GM21381 (cell line): ENCODE measurements at regions not wholly inside any gene's neighbourhood (a gene's known extent, or its start where the extent isn't known, plus 50 kb on each side); places are given as distances from the start of the nearest gene placed in this dataset.

Source experiments
- ATAC-seq: cut with Tn5 transposase; IDR thresholded peaks from one replicate; pipeline ENCODE4 v1.9.1; 2021; ENCODE audit warnings: mild to moderate bottlenecking, moderate library complexity; ENCODE audit not compliant: unreplicated experiment

DNA sequence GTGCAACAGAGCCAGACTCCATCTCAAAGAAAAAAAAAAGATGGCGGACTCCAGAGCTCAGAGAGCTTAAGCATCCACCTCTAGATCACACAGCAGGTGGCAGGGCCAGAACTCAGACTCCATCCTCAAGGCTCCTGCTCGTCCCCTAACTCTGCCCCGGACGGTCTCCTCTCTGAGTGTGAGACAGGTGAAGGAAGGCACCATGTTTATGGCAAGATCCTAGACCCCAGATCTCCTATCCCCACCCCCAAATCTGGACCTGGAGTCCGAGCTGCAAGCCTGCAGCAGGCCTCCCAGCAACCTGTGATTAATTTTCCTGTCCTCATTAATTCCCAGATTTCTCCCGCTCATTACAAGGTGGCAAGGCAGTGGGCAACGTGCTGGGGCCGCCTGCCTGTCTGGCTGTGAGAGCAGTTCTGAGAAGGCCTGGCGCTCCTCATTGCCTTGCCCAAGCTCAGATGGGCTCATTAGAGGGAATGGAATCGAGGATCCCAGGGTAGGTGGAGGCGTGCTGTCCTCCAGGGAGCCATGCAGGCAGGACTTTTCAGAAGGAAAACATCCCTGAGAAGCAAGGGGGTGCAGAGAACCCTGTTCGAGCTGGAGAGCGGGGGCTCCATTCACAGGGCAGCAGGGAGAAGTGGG is 296.6 kb upstream of the RTL1 start:
- no peak for ATAC-seq

DNA sequence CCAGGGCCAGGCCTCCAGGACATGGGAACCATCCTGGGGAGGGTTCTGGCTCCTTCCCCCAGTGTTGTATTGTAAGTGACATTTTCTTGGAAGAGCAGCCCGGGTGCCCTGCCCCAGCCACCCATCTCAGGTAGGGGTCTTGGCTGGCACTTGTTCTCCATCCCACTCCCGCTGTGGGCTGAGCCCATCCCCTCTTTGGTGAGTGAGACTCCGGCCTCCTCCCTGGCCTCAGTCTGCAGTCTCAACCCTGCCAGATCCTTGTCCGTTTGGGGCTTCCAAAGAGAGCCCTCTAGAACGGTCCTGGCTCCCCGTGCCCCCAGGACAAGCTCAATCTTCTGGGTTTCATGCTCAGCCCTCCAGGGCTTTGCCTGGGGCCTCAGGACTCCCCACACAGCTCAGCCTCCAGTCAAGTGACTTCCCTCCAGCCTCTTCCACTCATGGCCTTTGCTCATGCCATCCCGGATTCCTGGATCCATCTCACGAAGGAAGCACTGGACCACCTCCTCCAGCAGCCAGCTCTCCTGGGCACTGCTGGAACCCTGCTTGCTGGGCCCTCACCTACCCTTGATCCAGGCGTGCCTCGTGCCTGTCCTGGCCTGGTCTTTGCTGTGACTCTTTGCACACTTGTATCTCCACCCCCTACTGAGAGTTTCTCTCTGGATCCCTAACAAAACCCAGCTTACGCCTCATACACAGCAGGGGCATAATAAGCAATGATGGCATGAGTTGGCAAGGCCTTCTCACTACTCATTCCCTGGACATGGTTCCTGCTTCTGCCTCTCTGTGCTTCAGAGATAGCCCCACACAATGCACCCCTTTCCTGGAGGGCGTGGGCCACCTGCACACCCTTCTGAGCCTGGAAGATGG is 297.4 kb upstream of the RTL1 start:
- ATAC-seq = no peak

DNA sequence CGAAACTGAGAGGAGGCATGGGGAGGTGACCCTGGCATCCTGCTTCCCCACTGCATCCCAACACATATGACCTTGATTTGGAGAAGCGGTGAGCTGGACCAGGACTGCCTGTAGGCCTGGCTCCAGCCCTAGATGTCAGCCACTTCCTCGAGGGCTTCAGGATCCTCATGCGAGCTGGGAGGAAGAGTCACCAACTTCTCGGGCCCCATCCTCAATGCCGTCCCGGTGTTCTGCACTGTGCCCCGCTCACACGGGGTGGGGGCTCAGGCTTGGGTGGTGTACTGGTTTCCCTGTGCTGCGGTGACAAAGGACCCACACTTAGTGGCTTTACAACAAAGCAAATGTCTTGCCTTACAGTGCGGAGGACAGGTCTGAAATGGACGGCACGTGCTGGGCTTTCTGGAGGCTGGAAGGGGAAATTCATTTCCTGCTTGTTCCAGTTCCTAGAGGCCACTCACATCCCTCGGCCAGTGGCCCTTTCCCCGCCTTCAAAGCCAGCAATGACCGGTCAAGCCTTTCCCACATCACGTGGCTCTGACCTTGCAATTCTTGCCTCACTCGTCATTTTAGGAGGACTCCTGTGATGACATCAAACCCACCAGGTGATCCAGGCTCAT is 298.1 kb upstream of the RTL1 start:
- ATAC-seq = no peak

DNA sequence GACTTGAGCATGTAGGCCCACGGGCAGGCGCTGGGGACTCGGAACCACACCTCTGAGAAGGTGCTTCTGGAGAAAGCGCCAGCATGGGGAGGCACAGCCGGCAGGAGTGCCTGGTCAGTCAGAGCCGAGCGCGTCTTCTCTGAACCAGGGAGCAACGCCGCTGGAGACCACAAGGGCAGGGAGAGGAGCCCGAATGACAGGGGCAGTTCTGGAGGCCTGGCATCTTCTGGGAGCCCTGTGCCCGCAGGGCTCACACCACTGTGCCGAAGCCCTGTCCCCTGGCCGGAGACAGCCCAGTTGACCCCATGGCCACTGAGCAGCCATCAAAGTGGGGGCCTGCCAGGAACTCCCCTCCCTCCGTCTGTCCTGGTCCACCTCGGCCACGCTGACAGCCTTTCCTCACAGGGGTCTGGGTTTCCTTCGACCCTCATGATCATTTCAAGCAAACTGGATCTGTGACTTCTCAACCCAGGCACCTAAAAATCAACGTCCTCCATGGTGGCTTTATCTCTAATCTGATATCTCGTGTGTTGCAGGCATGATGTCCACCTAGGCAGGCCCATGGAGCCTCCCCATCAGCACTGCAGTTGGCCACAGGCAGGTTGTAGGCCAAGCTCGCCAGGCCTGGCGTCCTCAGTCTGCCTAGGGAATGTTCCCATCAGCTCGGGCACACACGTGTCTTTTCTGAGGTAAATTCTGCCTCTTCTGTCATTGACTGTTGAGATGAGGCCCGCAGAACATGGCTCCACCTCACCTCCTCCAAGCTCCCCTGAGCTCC is 299.3 kb upstream of the RTL1 start:
- no peak for ATAC-seq

DNA sequence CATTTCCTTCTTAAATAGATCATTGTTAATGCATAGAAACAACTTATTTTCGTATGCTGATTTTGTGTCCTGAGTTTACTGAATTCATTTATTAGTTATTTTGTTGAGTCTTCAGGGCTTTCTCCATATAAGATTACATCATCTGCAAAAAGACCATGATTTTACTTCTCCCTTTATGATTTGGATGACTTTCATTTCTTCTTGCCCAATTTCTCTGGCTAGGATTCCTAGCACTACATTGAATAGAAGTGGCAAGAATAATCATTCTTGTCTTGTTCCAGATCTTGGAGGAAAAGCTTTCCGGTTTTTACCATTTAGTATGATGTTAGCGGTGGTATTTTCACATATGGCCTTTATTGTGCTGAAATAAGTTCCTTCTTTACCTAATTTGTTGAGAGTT is 303.0 kb upstream of the RTL1 start:
- no peak for ATAC-seq

DNA sequence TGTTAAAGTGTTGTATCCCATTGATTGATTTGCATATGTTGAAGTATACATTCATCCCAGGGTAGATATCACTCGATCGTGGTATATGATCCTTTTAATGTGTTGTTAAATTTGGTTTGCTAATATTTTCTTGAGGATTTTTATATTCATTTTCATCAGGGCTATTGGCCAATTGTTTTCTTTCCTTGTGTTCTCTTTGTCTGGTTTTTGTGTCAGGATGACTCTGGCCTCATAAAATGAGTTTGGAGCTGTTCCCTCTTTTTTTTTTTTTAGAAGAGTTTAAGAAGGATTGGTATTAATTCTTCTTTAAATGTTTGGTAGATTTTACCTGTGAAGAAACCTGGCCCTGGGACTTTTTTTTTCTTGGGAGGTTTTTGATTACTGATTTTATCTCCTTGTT is 303.5 kb upstream of the RTL1 start:
- no peak for ATAC-seq

DNA sequence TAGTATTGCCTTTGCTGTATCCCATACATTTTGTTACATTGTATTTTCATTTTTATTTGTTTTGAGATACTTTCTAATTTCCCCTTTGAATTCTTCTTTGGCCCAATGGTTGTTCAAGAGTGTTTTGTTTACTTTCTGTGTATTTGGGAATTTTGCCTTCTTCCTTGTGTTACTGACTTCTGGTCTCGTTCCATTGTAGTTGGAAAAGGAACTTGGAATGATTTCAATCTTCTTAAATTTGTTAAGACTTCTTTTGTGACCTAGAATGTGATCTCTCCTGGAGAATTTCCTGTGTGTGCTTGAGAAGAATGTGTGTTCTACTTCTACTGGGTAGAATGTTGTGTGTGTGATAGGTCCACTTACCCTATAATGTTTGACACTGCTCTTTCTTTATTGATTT is 304.4 kb upstream of the RTL1 start:
- no peak for ATAC-seq

DNA sequence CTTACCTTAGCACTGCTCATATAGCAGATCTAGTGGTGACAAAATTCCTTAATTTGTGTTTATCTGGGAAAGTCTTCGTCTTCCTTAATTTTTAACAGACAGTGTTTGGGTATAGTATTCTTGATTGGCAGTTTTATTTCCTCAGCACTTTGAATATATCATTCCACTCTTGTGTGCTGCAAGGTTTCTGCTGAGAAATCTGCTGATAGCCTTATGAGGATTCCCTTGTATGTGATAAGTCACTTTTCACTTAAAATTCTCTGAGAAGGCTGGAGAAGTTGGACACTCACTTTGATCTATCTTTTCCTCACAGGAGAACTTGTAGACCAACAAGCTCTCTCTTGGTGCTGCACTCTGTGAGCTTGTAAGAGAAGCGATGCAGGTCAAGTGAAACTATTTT is 306.1 kb upstream of the RTL1 start:
- ATAC-seq = no peak

DNA sequence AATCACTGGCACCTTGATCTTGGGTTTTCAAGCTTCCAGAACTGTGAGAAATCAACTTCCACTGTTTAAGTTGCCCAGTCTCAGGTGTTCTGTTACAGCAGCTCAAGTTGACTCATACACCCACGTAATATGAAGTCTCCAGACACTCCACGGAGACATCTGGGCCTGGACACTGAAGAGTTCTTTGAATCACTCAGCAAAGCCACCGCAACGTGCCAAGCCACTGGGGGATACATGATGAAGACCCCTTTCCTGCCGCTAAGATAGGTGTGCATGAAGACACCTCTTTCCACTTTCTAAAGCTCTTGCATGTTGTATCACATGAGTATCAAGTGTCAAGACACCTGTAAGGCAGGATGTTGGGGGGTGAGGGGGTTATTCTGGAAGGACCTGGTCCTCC is 311.7 kb upstream of the RTL1 start:
- no peak for ATAC-seq

DNA sequence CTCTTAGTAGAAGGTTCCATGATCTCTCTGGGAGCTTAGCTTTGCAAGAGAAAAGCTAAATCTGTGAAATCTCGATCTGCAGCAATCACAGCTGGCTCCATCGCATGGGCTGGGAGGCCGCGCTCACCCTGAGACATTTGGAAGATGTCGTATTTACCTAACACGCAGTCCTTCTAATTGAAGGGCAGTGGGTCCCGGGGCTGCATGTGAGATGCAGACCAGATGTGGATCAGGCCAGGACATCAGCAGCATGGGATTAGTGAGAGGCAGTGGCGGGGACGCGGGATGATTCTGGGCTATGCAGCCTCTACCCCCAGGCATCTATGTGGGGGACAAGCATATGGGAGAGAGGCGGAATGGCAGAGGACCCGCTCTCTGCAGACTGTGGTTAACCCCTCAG is 312.4 kb upstream of the RTL1 start:
- ATAC-seq = no peak

DNA sequence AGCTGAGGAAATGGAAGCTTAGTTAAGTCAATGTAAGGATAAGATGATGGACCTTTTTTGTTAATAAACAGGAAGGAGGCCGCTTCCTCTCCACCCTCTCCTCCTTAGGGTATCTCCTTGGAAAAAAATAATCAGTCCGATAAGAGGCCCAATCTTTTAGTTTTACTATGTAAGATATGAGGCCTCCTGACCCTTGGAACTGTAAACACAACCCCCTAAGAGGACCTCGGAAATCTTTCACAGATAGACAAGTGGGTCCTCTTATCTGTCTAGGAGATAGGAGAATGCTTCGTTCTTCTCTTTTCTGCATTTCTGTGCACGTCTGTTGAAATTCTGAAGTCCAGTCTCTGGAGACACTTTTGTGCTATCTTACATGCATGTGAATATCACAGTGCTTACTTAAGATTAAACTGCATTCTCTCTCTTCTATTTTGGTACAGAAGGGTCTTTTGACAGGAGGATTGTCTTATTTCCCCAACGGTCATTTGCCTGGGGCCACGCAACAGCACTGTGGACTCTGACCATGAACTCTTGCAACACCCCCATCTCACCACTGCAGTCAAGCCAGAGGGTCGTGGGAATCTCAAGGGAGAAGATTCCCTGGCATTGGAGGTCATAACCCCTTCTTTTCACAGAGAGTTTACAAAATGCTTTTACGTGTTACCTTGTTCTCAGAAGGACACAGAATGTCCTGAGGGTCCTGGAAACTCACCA is 313.0 kb upstream of the RTL1 start:
- no peak for ATAC-seq

DNA sequence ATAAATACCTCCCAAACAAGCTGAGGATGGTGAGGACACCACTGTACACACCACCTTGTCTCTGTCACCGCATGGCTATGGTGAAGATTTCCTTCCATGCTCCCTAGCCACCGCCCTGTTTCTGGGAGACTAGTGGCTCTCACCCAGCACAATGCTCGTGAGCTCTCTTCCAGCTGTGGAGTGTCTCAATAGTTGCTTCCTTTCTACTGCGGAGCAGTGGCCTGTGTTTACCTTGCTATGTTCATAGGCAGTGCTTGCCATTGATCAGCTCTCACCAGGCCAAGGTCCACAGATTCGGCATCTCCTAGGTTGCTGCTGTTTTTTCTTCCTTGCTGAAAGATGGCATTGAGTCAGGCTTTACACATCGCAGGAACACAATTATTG is 313.6 kb upstream of the RTL1 start:
- no peak for ATAC-seq

DNA sequence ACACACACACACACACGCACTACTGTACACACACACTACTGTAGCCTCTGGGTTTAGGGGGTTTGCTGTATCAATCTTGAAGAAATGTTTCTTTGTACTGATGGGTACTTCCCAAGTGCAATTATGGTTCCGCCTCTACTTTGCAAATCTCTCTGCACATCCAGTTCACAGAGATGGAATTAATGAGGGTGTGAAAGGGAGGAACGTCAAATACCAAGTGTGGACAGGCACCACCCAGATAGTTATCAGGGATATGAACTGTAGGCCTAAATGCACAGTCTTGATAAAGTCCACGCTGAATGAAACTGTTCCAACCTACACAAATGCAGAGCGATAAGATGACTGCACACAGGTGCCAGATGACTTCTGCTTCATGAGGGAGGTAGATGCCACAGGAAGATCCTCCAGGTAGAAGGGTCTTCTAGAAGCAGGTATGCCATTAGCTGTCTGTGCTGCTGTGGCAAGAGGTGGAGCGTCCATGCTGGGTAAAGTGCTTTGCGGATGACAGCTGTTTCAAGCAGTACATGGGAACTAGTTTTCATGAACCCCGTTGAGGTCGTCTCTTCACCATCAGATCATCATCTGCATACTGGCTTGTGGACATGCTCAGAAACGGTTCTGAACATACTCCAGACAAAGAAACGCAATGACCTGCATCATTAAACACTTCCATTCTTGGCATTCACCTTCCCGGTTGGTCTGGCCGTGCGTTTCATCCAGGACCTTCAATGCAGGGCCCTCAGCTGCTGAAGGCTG is 314.3 kb upstream of the RTL1 start:
- ATAC-seq = no peak

DNA sequence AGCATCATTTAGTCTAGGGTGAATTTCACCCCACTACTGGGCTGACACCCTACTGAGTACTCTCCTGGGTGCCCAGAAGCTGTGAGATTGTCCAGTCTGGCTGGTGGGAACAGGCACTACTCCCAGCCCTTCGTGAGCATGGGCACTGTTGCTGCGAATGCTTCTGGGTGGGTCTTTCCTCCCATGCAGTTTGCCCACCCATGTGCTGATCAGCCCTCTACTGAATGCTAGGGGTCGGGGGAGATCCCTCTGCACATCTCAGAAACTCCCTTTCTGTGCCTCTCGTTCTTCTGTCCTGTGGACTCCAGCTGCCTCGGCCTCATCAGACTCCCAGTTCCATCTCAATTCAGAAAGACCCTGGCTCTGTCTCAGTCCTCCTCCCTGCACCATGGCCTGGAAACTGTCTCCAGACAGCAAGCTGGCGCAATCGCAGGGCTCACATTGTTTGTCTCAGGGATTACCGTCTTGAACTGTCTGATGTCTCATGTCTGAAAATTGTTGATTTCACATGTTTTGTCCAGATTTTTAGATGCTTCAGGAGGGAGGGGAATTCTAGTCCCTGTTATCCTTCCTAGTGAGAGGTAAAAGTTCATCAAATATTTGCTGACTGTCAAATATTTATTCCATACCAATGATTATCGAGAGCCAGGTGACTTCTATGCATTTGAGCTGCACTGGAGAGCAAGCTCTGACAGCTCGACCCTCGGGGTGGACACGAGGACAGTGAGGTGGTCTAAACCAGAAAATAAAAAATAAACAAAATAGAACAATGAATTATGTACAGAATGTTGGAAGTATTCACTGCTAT is 316.6 kb upstream of the RTL1 start:
- ATAC-seq = no peak

DNA sequence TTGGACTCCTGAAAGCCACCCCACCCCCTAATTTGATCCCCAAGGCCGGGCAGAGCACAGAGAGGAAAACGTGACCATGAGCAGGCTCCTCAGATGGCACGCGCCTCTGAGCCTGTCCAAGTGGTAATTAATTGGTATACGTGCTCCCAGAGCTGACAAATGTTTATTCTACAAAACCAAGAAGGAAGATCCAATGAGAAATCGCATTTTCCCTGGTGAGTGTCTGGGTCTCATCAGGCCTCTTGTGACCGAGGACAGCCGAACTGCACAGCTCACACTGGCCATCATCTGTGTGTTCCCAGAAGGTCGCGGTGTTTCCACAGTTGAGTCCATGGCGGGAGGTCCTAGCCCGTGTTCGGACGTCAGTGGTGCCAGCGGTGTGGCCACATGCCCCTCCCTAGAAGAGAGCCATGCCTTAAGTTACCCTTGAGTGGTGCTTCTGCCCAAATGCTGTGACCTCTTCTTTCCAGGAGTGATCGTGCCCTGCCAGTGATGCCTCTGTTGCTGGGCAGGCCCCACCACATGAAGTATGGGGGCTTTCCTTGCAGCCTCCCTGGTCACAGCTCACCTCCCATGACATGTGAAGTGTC is 317.5 kb upstream of the RTL1 start:
- no peak for ATAC-seq

DNA sequence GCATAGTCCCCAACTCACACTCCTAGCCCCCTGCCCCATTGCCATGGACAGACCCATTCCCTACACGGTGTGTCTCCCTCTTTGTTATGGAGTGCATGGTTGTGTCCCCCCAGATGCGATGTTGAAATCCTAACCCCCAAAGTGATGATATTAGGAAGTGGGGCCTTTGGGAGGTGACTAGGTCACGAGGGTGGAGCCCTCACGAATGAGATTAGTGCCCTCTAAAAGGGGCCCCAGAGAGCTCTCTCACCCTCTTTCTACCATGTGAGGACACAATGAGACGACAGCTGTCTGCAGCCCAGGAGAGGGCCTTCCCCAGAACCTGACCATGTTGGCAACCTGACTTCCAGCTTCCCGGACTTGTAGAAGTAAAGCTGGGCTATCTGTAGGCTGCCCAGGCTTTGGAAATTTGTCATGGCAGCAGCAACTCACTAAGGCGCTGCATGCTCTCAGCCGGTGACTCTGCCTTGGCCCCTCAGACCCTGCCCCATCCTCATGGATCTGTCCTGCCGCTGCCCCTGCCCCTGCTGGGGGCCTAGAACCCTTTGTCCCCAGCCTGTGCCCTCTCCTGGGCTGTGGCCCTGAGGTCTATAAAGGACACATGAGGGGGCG is 318.1 kb upstream of the RTL1 start:
- ATAC-seq = no peak

DNA sequence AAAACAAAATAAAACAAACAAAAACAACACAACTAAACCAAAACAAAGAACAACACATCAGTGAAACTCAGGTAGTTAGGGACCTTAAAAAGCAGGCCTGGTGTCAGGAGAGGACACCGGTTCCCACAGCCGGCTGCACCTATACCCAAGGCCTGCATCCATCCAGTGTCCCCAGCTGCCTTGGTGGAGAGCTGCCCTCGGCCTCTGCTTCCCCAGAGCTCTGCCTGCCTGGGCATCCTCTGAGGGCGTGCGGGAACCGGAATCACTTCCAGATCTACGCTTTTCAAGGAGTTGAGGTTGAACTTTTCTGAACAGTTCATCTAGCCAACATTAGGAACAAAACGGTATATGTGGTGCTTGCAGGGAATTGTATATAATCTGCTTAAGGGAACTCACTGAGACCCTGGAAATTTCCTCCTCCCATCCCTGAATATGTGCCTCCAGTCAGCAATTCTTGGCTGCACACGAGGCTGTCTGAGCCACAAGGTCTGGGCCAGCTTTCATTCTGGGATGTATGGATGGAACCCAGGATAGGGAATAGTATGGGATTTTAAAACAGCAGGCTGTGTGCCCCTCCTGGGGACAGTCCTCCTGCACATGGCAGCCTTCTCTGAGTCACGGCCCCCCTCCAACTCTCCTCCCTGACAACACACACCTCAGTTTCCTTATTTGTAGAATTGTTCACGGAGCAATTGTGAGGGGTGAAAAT is 319.0 kb upstream of the RTL1 start:
- ATAC-seq = no peak

DNA sequence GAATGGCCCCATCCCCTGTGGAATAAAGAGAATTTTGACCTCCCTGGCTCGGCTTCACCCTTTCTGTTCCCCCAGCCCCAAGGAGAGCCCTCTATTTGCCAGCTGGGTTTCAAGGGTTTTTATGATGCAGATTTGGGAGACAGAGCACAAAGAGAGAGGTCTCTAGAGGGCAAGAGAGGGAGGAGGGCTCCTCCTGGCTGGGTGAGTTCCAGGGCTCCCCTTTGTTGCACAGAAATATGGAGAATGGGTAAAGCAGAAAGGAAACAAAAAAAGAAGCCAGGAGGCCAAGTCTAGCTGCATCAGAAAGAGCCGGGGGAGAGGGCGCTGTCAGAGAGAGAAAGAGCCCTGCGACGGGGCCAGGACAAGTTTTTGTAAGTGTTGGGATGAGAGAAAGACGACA is 319.6 kb upstream of the RTL1 start:
- ATAC-seq = no peak
